ENCODE measurements at regions not wholly inside any gene's neighbourhood (a gene's known extent, or its start where the extent isn't known, plus 50 kb on each side); places are given as distances from the start of the nearest gene placed in this dataset.

DNA sequence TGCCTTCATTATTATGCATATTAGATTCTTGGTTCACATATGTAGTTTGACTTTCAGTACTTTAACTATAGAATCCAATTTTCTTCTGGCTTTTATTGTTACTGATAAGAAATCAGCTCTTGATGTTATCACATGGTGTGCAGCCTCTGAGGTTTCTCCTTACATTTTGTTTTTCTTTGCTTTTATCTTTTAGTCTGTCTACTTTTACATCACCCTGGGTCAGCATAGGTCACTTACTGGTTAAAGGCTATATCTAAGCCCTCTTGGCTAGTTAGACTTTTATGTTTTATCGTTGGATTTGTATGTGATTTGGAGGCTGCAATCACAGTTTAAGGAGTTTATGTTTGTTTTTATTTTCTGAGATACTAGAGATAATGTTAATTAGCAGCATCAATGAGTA lies 187.2 kb upstream of the NOL4 start:
- no peak for DNase-seq (ENCODE audit: insufficient read length)
- TF ChIP-seq TAF1 (IDR thresholded peaks at IDR 0.05; ENCODE audit: borderline replicate concordance, low read depth, low read length), result no peak
- TF ChIP-seq POLR2AphosphoS5 (IDR thresholded peaks at IDR 0.05; ENCODE audit: low read depth, low read length), result no peak
- TF ChIP-seq POLR2A (IDR thresholded peaks at IDR 0.05; ENCODE audit: low read depth, low read length), result no peak
- FAIRE-seq, result no peak

DNA sequence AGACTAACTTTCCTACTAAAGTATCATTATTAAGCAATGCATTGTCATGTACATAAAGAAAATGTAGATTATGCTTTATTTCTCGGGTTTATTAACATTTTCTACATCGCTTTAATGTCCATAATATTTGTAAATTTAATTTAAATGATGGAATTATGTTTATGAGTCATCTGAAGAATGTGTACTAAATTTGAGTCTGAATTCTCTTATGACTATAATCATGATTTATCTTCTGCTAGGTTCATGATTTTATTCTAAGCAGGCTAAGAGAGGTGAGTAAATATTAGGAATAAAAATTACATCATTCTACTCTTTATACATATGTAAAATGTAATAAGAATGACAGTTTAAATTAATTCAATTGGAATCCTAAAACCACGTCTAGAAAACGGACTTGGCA lies 206.3 kb upstream of the NOL4 start:
- DNase-seq (ENCODE audit: insufficient read length) (no peak), FAIRE-seq (no peak)

DNA sequence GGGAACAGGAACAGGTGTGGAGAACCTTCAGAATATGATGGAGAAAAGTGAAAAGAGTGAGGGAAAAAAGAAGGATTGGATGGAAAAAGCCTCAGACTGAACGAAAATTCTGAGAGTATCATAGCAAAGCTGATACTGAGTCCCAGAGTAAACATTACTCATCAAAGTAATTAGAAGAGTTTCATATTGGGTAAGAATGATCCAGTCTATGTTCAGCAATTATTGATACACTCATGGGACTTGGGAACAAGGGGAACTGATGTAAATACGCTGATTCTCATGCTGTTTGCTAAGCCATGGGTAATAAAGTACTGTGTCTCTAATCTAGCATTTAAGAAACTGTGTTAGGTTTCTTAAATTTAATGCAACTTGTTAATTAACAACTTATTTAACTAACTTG lies 219.9 kb upstream of the NOL4 start:
- FAIRE-seq (no peak), DNase-seq (ENCODE audit: insufficient read length) (no peak)
- no peak for TF ChIP-seq TAF1 (IDR thresholded peaks at IDR 0.05; ENCODE audit: borderline replicate concordance, low read depth, low read length)

More for the DNA sequence above, 206.3 kb upstream of the NOL4 start:
- no peak for TF ChIP-seq POLR2A (IDR thresholded peaks at IDR 0.05; ENCODE audit: low read depth, low read length)
- no peak for TF ChIP-seq POLR2AphosphoS5 (IDR thresholded peaks at IDR 0.05; ENCODE audit: low read depth, low read length)
- TF ChIP-seq TAF1 (IDR thresholded peaks at IDR 0.05; ENCODE audit: borderline replicate concordance, low read depth, low read length), result no peak

DNA sequence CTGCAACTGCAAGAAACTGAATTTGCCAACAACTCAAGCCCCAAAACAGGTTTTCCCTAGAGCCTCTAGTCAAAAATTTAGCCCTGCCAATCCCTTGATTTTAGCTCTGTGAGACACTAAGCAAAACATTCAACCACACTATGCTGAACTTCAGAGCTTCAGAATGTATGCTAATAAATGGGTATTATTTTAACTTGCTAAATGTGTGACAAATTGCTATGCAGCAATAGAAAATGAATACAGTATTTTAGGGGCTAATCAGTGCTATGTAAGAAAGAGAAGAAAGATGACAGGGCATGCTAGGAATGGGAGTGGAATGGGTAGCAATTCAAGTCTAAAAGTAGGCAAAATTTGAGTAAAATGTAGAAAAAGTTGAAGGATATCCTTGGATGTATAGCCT lies 223.9 kb upstream of the NOL4 start:
- TF ChIP-seq POLR2AphosphoS5 (IDR thresholded peaks at IDR 0.05; ENCODE audit: low read depth, low read length) (no peak), POLR2A (IDR thresholded peaks at IDR 0.05; ENCODE audit: low read depth, low read length) (no peak), TAF1 (IDR thresholded peaks at IDR 0.05; ENCODE audit: borderline replicate concordance, low read depth, low read length) (no peak)
- no peak for DNase-seq (ENCODE audit: insufficient read length)
- no peak for FAIRE-seq

DNA sequence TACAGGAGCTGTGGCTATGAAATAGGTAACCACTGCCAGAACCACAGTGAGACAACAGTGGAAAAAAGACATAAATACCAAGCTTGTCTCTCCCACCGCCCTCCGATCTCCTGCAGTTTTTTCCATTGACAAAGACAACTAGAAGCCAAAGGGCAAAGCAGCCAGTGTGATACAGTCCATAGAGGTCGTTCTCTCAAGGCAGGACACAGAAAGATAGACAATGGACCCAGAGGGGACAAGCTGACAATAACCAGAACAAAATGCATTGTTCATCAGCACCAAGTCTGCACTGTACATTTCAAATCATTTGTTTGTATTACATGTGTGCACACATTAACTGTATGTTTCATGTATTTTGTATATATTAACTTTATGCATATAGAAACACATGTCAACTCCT lies 233.0 kb upstream of the NOL4 start:
- no peak for TF ChIP-seq TAF1 (IDR thresholded peaks at IDR 0.05; ENCODE audit: borderline replicate concordance, low read depth, low read length)
- no peak for TF ChIP-seq POLR2AphosphoS5 (IDR thresholded peaks at IDR 0.05; ENCODE audit: low read depth, low read length)
- no peak for TF ChIP-seq POLR2A (IDR thresholded peaks at IDR 0.05; ENCODE audit: low read depth, low read length)
- DNase-seq (ENCODE audit: insufficient read length) (no peak), FAIRE-seq (no peak)

DNA sequence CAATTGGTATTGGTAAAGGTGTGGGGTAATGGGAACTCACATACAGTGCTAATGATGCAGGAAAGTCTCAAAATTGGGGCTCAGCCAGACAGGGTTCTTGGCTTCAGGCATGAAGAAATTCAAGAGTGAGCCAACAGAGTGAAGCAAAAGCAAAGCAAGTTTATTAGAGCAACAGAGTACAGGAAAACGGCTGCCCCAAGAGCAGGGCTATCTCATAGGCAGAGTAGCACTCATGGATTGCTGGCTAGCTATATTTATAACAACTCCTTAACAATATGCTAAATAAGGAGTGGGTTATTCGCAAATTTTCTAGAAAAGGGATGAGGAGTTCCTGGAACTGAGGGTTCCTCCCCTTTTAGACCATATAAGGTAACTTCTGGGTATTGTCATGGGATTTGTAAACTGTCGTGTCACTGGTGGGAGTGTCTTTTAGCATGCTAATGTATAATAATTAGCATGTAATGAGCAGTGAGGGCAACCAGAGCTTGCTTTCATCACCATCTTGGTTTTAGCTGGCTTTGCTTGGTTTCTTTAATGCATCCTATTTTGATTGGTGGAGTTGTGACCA lies 233.8 kb upstream of the NOL4 start:
- no peak for DNase-seq (ENCODE audit: insufficient read length)
- no peak for FAIRE-seq
- TF ChIP-seq POLR2A (IDR thresholded peaks at IDR 0.05; ENCODE audit: low read depth, low read length), result no peak
- TF ChIP-seq TAF1 (IDR thresholded peaks at IDR 0.05; ENCODE audit: borderline replicate concordance, low read depth, low read length), result no peak
- TF ChIP-seq POLR2AphosphoS5 (IDR thresholded peaks at IDR 0.05; ENCODE audit: low read depth, low read length), result no peak

DNA sequence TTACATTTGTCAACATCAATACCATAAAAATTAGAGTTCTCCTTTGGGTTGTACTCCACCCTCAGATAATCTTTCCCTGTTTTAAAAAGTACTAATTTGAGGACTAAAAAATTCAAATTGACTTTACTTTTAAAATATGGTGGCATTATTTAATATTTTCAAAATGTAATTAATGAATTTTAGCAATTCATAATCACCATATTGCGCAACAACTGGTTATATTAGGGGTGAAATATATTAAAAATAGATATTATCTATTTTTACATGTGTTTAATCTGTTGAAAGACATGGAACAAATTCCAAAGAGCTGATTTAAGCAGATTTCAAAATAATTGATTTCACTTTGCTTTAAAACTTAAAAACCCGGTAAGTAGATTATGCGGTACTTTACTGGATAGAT lies 236.6 kb upstream of the NOL4 start:
- no peak for TF ChIP-seq TAF1 (IDR thresholded peaks at IDR 0.05; ENCODE audit: borderline replicate concordance, low read depth, low read length)
- TF ChIP-seq POLR2A (IDR thresholded peaks at IDR 0.05; ENCODE audit: low read depth, low read length), result no peak
- TF ChIP-seq POLR2AphosphoS5 (IDR thresholded peaks at IDR 0.05; ENCODE audit: low read depth, low read length), result no peak
- FAIRE-seq (no peak), DNase-seq (ENCODE audit: insufficient read length) (no peak)

DNA sequence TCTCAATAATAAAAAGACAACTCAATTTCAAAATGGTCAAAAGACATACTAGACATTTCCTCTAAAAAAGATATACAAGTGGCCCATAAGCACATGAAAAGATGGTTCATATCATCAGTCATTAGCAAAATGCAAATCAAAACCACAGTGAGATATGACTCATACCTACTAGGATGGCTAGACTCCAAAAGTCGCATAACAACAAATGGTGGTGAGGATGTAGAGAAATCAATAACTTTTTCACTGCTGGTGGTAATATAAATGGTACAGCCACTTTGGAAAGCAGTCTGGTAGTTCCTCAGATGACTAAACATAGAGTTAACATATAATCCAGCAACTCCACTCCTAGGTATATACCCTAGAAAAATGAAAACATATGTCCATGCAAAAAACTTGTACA lies 242.3 kb upstream of the NOL4 start:
- FAIRE-seq, result no peak
- DNase-seq (ENCODE audit: insufficient read length), result no peak
- TF ChIP-seq POLR2AphosphoS5 (IDR thresholded peaks at IDR 0.05; ENCODE audit: low read depth, low read length) (no peak), TAF1 (IDR thresholded peaks at IDR 0.05; ENCODE audit: borderline replicate concordance, low read depth, low read length) (no peak), POLR2A (IDR thresholded peaks at IDR 0.05; ENCODE audit: low read depth, low read length) (no peak)

DNA sequence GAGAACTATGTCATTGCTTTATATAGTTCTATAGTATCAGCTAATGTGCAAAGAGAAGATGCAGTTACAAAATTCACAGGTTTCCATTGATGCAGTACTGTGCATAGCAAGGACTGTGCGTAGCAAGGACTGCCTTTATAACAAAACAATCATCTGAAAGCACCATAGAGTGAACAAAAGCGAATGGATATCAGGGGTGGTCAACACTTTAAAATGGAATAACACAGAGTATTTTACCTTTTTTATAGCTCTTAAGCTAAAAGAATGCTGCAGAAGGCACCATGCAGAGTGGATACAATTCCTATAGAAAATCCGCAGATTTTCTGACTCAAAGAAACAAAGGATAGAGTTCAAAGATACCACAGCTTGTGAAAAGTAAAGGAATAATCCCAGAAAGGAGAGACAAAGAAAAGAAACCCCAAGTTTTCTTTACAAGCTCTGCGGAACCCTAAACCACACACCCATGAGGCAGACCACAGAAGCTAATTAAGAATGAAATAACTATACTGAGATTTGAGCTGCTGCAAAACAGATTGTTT lies 229.9 kb upstream of the DTNA start:
- TF ChIP-seq POLR2AphosphoS5 (IDR thresholded peaks at IDR 0.05; ENCODE audit: low read depth, low read length) (no peak), TAF1 (IDR thresholded peaks at IDR 0.05; ENCODE audit: borderline replicate concordance, low read depth, low read length) (no peak)
- no peak for FAIRE-seq

DNA sequence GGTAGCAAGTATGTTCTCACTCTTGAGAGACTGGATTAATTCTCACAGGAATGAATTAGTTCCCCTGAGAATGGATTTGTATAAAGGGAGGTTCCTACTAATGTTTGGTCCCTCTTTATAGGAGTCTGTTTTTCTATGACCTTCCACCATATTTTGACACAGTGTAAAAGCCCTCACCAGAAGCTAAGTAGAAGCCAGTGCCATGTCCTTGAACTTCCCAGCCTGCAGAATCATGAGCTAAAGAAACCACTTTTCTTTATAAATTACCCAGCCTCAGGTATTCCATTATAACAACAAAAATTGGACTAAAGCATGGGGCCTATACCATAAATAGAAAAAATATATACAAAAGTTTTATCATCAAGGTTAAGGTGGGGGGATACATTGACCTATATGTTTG lies 227.9 kb upstream of the DTNA start:
- no peak for FAIRE-seq
- DNase-seq (ENCODE audit: insufficient read length), result no peak
- TF ChIP-seq POLR2AphosphoS5 (IDR thresholded peaks at IDR 0.05; ENCODE audit: low read depth, low read length), result no peak
- no peak for TF ChIP-seq TAF1 (IDR thresholded peaks at IDR 0.05; ENCODE audit: borderline replicate concordance, low read depth, low read length)
- TF ChIP-seq POLR2A (IDR thresholded peaks at IDR 0.05; ENCODE audit: low read depth, low read length), result no peak

More for the DNA sequence above, 229.9 kb upstream of the DTNA start:
- no peak for DNase-seq (ENCODE audit: insufficient read length)

DNA sequence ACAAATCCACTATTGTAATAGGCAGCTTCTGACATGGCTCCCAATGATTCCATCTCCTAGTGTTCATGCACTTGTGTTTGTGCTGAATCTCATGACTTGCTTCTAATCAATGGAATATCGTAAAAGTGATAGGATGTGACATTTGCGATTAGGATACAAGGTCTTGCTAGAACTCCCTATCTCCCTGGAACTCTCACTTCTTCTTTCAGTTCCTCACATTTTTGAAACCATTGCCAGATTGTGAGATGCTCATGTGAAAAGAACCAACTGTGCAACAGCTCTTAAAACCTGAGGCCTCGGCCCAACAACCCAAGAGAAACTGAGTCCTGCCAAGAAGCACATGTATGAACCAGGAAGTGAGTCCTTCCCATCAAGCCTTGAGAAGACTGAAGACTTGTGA lies 226.9 kb upstream of the DTNA start:
- DNase-seq (ENCODE audit: insufficient read length), result no peak
- FAIRE-seq, result no peak
- no peak for TF ChIP-seq POLR2A (IDR thresholded peaks at IDR 0.05; ENCODE audit: low read depth, low read length)
- no peak for TF ChIP-seq POLR2AphosphoS5 (IDR thresholded peaks at IDR 0.05; ENCODE audit: low read depth, low read length)
- no peak for TF ChIP-seq TAF1 (IDR thresholded peaks at IDR 0.05; ENCODE audit: borderline replicate concordance, low read depth, low read length)

DNA sequence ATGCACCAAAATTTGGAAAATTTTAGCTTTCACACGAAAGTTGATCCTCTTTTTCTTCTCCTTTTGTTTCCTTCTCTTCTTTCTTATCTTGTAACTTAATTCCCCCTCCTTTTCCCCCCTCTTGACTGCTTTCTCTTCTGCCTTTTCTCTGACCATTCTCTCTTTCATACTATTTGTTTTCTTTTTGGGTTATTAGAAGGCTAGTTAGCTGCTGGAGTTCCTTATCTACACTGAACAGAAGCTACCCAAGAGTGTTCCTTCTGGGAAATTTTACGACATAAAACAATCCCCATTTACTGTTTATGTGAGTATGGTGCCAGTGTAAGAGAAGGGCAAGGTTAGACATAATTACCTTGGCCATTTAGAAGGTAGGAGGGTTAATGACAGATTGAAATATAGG lies 218.4 kb upstream of the DTNA start:
- FAIRE-seq (no peak), DNase-seq (ENCODE audit: insufficient read length) (no peak)
- TF ChIP-seq POLR2A (IDR thresholded peaks at IDR 0.05; ENCODE audit: low read depth, low read length) (no peak), TAF1 (IDR thresholded peaks at IDR 0.05; ENCODE audit: borderline replicate concordance, low read depth, low read length) (no peak), POLR2AphosphoS5 (IDR thresholded peaks at IDR 0.05; ENCODE audit: low read depth, low read length) (no peak)

DNA sequence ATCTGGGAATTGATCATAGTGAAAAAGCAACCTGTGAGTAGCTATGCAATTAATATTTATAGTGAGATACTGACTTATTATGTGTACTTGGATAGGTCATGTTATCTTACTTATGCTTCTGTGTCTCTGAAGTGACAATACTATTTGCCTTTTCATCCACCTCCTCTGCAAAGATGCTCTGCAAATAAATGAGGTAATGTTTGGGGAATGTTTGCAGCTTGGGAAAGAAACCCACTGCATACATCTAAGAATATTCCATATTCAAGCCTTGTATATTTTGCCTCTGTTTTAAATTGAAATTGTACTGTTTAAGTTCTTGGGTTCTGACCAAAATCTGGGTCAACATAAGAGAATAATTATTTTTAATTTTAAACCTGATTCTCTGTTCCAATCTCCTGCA lies 217.4 kb upstream of the DTNA start:
- no peak for DNase-seq (ENCODE audit: insufficient read length)
- no peak for FAIRE-seq

More for the DNA sequence above, 217.4 kb upstream of the DTNA start:
- TF ChIP-seq TAF1 (IDR thresholded peaks at IDR 0.05; ENCODE audit: borderline replicate concordance, low read depth, low read length) (no peak), POLR2A (IDR thresholded peaks at IDR 0.05; ENCODE audit: low read depth, low read length) (no peak), POLR2AphosphoS5 (IDR thresholded peaks at IDR 0.05; ENCODE audit: low read depth, low read length) (no peak)

Measured in GM12892 (cell line).